NT2/D1 (cell line): ENCODE measurements at regions not wholly inside any gene's neighbourhood (a gene's known extent, or its start where the extent isn't known, plus 50 kb on each side); places are given as distances from the start of the nearest gene placed in this dataset.
"Not testable (repeated sequence)": the region's sequence is repeated elsewhere in the genome, so short reads cannot be mapped to it uniquely, and the experiment has no call there.

Experiments used
- DNase-seq: peaks from one replicate; pipeline ENCODE4 v3.0.0-alpha.2; 2011; ENCODE audit warnings: low read depth, low spot score
- H3K27me3 ChIP-seq: 2 replicates; pipeline ENCODE4 v1.6.0; 2011; ENCODE audit warnings: mild to moderate bottlenecking; ENCODE audit not compliant: insufficient read length, insufficient read depth
- H3K36me3 ChIP-seq: 2 replicates; pipeline ENCODE4 v1.6.1; 2011; ENCODE audit warnings: mild to moderate bottlenecking, low read length, mixed read lengths; ENCODE audit not compliant: insufficient read depth, insufficient read length
- H3K4me1 ChIP-seq: 2 replicates; pipeline ENCODE4 v1.5.1; 2011; ENCODE audit not compliant: insufficient read depth, insufficient read length
- H3K4me3 ChIP-seq: 2 replicates; pipeline ENCODE4 v1.5.1; 2011; ENCODE audit warnings: low read depth; ENCODE audit not compliant: insufficient read length
- H3K9ac ChIP-seq: 2 replicates; pipeline ENCODE4 v1.6.0; 2011; ENCODE audit warnings: low read depth; ENCODE audit not compliant: insufficient read length
- H3K9me3 ChIP-seq: 2 replicates; pipeline ENCODE4 v1.5.1; 2011; ENCODE audit warnings: mild to moderate bottlenecking, low read length; ENCODE audit not compliant: insufficient read depth
- SUZ12 ChIP-seq: IDR thresholded peaks from 2 replicates; pipeline ENCODE4 v1.6.1; 2011; ENCODE audit not compliant: insufficient read length, insufficient read depth; ENCODE audit errors: extremely low read depth
- YY1 ChIP-seq: IDR thresholded peaks from 2 replicates; pipeline ENCODE4 v1.6.1; 2011; ENCODE audit not compliant: insufficient read length, insufficient read depth
- ZNF274 ChIP-seq: IDR thresholded peaks from 2 replicates; pipeline ENCODE4 v1.6.1; 2011; ENCODE audit warnings: mild to moderate bottlenecking, low read depth, low read length

- TF ChIP-seq SUZ12 = no peak
- TF ChIP-seq ZNF274 = no peak
- TF ChIP-seq YY1 = no peak
- no peaks in the 10 kb centered on the region for H3K36me3 ChIP-seq
- no peak for DNase-seq
- H3K27me3 ChIP-seq = no peaks in the 10 kb centered on the region
- no peak overlapping the region for H3K4me3 ChIP-seq
- peaks cover 18% of the 10 kb centered on the region; the same call in 1 of the 2 replicates for H3K9me3 ChIP-seq
- no peak overlapping the region for H3K9ac ChIP-seq
- no peaks in the 10 kb centered on the region for H3K4me1 ChIP-seq
Measured at GRCh38 chr1:209172286-209172685, 411.2 kb upstream of the CAMK1G start.

DNA sequence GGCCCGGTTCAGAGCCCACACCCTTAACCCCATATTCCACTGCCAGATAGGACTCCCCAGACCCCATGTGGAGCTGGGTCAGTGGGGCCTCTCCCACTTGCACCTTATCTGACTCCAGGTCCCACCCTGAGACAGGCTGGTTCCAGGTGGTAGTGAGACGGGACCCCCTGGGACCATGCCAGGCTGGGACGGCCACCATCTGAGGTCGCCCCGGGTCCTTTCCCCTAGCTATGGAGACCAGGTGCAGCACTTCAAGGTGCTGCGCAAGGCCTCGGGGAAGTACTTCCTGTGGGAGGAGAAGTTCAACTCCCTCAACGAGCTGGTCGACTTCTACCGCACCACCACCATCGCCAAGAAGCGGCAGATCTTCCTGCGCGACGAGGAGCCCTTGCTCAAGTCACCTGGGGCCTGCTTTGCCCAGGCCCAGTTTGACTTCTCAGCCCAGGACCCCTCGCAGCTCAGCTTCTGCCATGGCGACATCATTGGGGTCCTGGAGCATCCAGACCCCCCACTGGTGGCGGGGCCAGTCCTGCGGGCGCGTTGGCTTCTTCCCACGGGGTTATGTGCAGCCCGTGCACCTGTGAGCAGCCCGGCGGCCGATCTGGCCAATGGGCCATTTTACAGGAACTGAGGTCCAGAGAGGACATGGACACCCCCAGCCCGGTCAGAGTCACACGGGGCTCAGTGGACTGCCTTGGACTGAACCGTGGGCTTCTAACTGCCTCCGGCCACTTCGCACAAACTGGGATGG lies 410.5 kb upstream of the CAMK1G start:
- H3K9ac ChIP-seq, H3K36me3 ChIP-seq, DNase-seq, H3K4me3 ChIP-seq, H3K27me3 ChIP-seq, H3K4me1 ChIP-seq: not testable (repeated sequence)
- H3K9me3 ChIP-seq = peaks cover 18% of the 10 kb centered on the region; the same call in 1 of the 2 replicates

GRCh38 chr1:209173796-209174195 lies 409.7 kb upstream of the CAMK1G start:
- not testable (repeated sequence) for DNase-seq, H3K4me3 ChIP-seq, H3K9ac ChIP-seq, H3K27me3 ChIP-seq, H3K36me3 ChIP-seq, H3K4me1 ChIP-seq
- H3K9me3 ChIP-seq = peaks cover 18% of the 10 kb centered on the region; the same call in 1 of the 2 replicates

- no peak for DNase-seq
- no peaks in the 10 kb centered on the region for H3K36me3 ChIP-seq
- no peak for TF ChIP-seq ZNF274
- no peaks in the 10 kb centered on the region for H3K4me1 ChIP-seq
- peaks cover 18% of the 10 kb centered on the region; the same call in 1 of the 2 replicates for H3K9me3 ChIP-seq
- H3K27me3 ChIP-seq = no peaks in the 10 kb centered on the region
- no peak overlapping the region for H3K4me3 ChIP-seq
- H3K9ac ChIP-seq = no peak overlapping the region
Measured at GRCh38 chr1:209176866-209177430, 406.6 kb upstream of the CAMK1G start.

- H3K4me3 ChIP-seq = no peak overlapping the region
- H3K9ac ChIP-seq = no peak overlapping the region
- H3K4me1 ChIP-seq = no peaks in the 10 kb centered on the region
- DNase-seq = no peak
- no peaks in the 10 kb centered on the region for H3K27me3 ChIP-seq
- TF ChIP-seq YY1 (no peak), SUZ12 (no peak), ZNF274 (no peak)
- no peaks in the 10 kb centered on the region for H3K36me3 ChIP-seq
- peaks cover 26% of the 10 kb centered on the region; the same call in 1 of the 2 replicates for H3K9me3 ChIP-seq
Measured at GRCh38 chr1:209183195-209183594, 400.3 kb upstream of the CAMK1G start.

DNA sequence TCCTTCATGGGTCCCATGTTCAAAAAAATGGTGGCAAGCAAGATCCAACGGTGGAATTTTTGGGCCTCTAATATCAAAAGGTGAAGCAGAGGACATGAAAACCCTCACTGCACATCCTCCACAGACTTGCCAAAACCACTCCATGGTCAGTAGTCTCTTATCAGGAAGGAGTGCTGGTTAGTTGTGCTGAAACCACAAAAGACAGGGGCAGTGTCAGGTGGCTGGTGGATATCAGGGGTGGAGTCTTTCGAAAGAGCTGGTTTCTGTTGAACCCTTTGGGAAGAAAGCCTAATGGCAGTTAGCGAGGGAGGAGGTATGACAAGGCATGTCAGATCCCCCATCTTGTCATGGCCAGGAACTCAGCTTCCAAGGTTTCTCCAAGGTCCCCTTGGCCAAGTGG lies 395.9 kb upstream of the CAMK1G start:
- no peak for DNase-seq
- Histone ChIP-seq H3K9me3 (peaks cover 21% of the 10 kb centered on the region; the same call in 1 of the 2 replicates), H3K4me1 (no peaks in the 10 kb centered on the region), H3K36me3 (no peaks in the 10 kb centered on the region), H3K9ac (no peak overlapping the region), H3K27me3 (no peaks in the 10 kb centered on the region), H3K4me3 (no peak overlapping the region)
- TF ChIP-seq ZNF274 (no peak), YY1 (no peak), SUZ12 (no peak)

- Histone ChIP-seq H3K9ac (no peak overlapping the region), H3K4me3 (no peak overlapping the region), H3K27me3 (no peaks in the 10 kb centered on the region), H3K9me3 (peaks cover 12% of the 10 kb centered on the region), H3K36me3 (no peaks in the 10 kb centered on the region), H3K4me1 (no peaks in the 10 kb centered on the region)
- peak; percentile 91 for DNase-seq
- TF ChIP-seq YY1 (no peak), ZNF274 (no peak), SUZ12 (no peak)
Measured at GRCh38 chr1:209190591-209191261, 392.8 kb upstream of the CAMK1G start.
